NCI-H1436 (cell line): ENCODE measurements at regions not wholly inside any gene's neighbourhood (a gene's known extent, or its start where the extent isn't known, plus 50 kb on each side); places are given as distances from the start of the nearest gene placed in this dataset.
"Not testable (repeated sequence)": the region's sequence is repeated elsewhere in the genome, so short reads cannot be mapped to it uniquely, and the experiment has no call there.

Experiments used
- DNase-seq: peaks from one replicate; lab custom pipeline; 2025; lab: John Stamatoyannopoulos, UW

- no peak for DNase-seq
These were observed 166.3 kb downstream of the YIPF5 start for GRCh38 chr5:144004146-144004545.

DNA sequence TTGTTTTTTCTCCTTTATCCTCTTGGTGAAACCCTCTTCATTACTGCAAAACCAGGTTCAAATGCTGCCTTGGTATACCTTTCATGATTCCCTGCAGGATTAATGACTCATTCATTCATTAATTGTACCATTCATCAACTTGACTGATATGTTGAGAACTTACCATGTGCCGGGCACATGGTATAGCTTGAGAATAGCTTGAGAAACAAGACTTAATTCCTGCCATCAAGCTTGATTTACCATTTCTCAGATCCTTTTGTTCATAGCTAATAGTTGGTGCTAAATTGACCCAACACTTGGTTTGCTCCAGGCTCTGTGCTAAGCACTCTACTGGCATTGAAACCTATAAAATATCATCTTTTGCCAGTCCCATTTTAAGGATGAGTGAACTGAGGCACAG is 165.7 kb downstream of the YIPF5 start:
- DNase-seq, result no peak

GRCh38 chr5:144009116-144009515 is 161.3 kb downstream of the YIPF5 start:
- no peak for DNase-seq

- no peak for DNase-seq
These were observed 159.1 kb downstream of the YIPF5 start for GRCh38 chr5:144011388-144011787.

DNA sequence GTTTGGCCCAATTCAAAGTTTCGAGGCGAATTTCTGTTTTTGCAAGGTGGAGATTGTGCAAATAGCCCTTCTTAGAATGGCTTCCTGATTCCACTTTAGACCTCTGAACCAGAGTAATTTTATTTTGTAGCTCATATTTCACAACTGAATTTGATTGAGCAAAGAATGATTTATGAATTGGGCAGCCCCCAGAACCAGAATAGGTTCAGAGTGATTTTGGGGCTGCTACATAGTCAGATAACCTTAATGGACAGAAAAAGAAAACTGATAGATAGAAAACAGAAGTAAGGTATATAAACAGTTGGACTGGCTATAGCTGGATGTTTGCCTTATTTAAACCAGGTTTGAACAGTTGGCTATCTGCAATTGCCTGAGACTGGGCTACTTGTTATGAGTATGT is 156.6 kb downstream of the YIPF5 start:
- no peak for DNase-seq

- DNase-seq, result peak; percentile 42
These were observed 154.5 kb downstream of the YIPF5 start for GRCh38 chr5:144015961-144016360.

DNA sequence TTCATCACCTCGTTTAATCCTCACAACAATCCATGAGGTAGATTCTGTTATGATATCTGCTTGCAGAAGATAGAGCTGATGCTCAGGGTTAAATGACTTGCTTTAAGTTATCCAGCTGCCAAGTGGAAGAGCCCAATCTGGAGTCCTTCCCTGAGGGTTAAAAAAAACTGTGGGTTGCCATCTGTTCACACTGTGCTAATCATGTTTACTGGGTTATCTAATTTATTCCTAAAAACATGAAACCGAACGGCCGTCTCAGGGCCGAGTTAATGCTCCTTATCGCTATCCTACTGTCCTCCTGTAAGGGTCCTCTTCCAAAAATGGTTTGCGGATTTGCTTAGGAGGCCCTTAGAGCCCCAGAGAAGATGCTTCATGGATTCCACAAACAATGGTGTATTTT is 153.3 kb downstream of the YIPF5 start:
- DNase-seq, result no peak

GRCh38 chr5:144017631-144018030 is 152.8 kb downstream of the YIPF5 start:
- DNase-seq, result no peak

- DNase-seq, result no peak
These were observed 146.4 kb downstream of the YIPF5 start for GRCh38 chr5:144024090-144024489.

DNA sequence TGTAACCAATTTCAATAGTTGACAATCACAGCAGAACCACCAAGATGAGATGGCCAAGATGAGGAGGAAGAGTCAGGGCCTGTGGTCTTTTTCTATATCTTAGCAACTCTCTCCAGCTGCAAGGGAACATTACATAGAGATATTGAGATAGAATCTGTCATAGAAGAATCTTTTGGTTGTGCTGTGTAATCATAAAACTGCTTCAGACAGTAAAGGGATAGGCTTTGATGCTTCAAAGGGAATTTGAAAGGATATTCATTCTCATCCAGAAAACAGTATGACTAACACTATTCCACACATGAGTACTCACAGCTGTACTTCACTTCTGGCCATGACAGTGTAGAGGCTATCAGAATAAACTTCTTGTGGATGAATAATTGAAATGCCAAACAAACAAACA is 145.9 kb downstream of the YIPF5 start:
- DNase-seq, result no peak

DNA sequence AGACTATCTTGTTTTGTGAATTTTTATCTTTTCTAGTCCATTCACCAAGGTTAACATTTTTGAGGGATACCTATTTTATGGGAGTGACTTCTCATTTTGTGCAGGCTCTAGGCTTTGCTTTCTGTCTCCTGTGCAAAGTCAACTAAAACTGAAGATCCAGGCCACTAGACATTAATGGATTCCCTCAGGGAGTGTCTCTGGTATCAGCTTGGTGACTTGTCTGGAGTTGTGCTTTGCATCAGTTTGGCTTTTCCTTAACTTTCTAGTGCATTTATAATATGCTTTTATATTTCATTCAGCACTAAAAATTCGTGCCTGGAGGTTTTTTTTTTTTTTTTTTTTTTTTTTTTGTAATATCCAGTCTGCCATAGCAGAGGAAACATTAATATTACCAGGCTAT is 144.2 kb downstream of the YIPF5 start:
- DNase-seq, result no peak

- peak; percentile 62 for DNase-seq
These were observed 142.4 kb downstream of the YIPF5 start for GRCh38 chr5:144028058-144028457.

- DNase-seq, result peak; percentile 30
These were observed 141.8 kb downstream of the YIPF5 start for GRCh38 chr5:144028636-144029035.

DNA sequence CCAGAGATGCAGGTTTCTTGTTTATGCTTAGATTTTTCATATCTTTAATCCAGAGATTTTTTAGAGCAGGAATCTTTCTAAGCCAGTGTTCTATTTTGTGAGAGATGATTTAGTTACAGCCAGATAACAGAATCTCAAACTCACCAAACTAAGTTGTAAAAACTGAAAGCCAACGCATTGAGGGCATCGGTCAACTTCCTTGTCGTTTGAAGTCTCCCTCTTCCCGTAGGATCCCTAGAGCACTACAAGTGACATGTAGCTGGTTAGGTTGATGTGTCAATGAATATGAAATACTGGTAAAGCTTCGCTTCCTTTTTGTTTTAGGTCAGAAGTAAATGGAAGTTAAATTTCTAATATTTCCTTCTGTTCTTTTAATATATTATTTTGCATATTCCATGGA is 139.6 kb downstream of the YIPF5 start:
- DNase-seq, result no peak

DNA sequence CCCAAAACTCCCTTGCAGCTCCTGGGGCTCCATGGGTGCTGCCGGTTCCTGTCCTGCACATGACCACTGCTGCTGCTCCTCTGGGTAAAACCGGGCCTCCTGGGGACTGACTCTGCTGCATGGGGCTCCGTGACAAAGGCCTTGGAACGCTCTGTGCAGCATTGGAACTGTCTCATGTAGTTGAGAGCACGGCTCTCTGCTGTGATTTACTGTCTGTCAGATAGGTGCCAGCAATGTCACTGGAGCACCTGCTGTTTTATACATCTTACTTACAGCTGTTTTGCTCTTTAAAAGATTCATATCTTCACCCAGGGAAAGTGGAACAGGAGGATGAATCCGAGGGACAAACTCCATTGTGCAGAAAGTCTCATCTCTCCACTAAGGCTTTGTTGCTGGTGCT is 138.1 kb downstream of the YIPF5 start:
- peak; percentile 42 for DNase-seq

GRCh38 chr5:144033486-144033885 is 137.0 kb downstream of the YIPF5 start:
- no peak for DNase-seq

DNA sequence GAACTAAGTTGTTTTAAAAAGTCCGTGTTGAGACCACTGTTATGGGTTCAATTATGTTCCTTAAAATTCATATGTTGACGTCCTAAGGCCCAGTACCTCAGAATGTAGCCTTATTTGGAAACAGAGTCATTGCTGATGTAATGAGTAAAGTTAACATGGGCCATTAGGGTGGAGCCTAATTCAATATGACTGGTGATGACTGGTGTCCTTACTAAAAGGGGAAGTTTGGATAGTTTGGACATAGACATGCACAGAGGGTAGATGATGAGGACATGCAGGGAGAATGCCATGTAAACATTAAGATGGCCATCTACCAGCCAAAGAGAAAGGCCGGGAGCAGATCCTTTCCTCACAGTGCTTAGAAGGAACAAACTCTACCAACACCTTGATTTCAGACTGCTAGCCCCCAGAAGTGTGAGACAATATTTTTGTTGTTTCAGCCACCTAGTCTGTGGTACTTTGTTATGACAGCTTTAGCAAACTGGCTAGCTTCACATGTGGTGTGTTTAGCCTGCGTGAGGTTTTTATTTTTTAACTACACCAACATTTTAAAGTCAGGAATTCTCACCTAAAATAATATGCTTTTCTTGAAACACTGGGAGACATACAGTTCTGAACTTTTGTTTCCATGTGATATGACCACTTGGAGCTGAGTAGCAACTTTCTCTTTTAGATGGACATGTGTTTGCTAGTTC is 135.3 kb downstream of the YIPF5 start:
- no peak for DNase-seq

DNA sequence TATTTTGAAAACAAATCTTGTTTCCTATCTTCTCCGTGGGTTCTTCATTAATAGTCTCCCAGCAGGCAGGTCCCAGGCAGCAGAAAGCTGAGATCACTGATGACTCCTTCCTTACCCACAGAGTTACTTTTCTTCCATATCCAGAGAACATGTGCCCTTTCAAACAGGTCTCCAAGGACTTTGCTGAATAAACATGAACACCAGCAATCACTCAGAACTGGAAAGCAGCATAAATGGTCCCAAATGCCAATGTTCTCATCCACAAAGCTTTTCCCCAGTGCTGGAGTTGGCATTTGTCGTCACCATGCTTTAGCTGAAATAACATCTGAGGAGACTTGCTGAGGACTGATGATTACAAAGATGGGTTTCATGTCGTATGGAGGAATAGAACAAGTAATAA is 134.0 kb downstream of the YIPF5 start:
- DNase-seq, result no peak

- DNase-seq, result no peak
These were observed 129.7 kb downstream of the YIPF5 start for GRCh38 chr5:144040615-144041305.

DNA sequence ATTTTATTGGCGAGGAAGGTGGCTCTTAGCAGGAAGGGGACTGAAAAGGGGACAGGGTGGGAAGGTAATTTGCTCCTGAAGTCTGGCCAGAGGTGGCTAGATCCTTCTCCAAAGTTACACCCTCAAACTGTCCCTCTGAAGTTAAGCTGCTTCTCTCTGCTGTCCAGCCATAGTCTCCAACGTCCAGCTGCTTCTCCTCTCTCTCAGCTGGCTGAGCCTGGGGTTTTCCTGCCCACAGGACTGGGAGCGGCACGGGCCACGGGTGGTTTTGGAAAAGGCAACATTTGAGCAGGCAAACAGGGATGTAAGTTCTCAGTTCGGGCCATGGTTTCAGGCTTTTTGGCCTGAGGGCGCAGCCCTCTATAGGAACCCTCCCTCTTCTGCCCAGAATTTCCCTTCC is 128.3 kb downstream of the YIPF5 start:
- DNase-seq, result no peak

- DNase-seq, result no peak
These were observed 122.1 kb downstream of the YIPF5 start for GRCh38 chr5:144048259-144048856.

GRCh38 chr5:144055391-144055790 is 115.1 kb downstream of the YIPF5 start:
- not testable (repeated sequence) for DNase-seq

DNA sequence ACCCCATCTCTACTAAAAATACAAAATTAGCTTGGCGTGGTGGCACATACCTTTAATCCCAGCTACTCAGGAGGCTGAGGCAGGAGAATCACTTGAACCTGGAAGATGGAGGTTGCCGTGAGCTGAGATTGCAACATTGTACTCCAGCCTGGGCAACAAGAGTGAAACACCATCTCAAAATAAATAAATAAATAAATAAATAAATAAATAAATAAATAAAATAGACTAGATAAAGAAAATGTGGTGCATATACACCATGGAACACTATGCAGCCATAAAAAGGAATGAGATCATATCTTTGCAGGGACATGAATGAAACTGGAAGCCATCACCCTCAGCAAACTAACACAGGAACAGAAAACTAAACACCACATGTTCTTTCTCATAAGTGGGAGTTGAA is 110.4 kb downstream of the YIPF5 start:
- DNase-seq, result not testable (repeated sequence)
